Cardiac muscle cell (in vitro differentiated cells and primary cell): ENCODE measurements at regions not wholly inside any gene's neighbourhood (a gene's known extent, or its start where the extent isn't known, plus 50 kb on each side); places are given as distances from the start of the nearest gene placed in this dataset.

Experiments used
- DNase-seq, 2 donors: peaks; one replicate each; pipeline versions ENCODE4 v3.0.0 to v3.0.0-alpha.2; 2010 to 2017; ENCODE audit warnings: low read depth in 1 of 2, low spot score in 1 of 2
- H3K27ac ChIP-seq: fragments of 200-600 bp; sonication (generic); 2 replicates; pipeline ENCODE4 v1.5.1; 2016
- H3K27me3 ChIP-seq: fragments of 200-600 bp; sonication (generic); 2 replicates; pipeline ENCODE4 v1.6.0; 2016; ENCODE audit warnings: control low read depth
- H3K36me3 ChIP-seq: fragments of 200-600 bp; sonication (generic); 2 replicates; pipeline ENCODE4 v1.5.1; 2016; ENCODE audit warnings: control low read depth
- H3K4me1 ChIP-seq: fragments of 200-600 bp; sonication (generic); 2 replicates; pipeline ENCODE4 v1.8.1; 2017; ENCODE audit warnings: low read depth, mild to moderate bottlenecking, mixed run types
- H3K4me3 ChIP-seq: fragments of 200-600 bp; sonication (generic); 2 replicates; pipeline ENCODE4 v1.5.1; 2016; ENCODE audit warnings: mild to moderate bottlenecking
- H3K9me3 ChIP-seq: fragments of 200-600 bp; sonication (generic); 2 replicates; pipeline ENCODE4 v1.5.1; 2017; ENCODE audit warnings: low read depth, mild to moderate bottlenecking, control low read depth
- TF ChIP-seq, protein P1 (sequence below): IDR thresholded peaks from 2 replicates; pipeline ENCODE4 v1.5.1; 2012; ENCODE audit warnings: low read depth, mild to moderate bottlenecking, low read length

DNA sequence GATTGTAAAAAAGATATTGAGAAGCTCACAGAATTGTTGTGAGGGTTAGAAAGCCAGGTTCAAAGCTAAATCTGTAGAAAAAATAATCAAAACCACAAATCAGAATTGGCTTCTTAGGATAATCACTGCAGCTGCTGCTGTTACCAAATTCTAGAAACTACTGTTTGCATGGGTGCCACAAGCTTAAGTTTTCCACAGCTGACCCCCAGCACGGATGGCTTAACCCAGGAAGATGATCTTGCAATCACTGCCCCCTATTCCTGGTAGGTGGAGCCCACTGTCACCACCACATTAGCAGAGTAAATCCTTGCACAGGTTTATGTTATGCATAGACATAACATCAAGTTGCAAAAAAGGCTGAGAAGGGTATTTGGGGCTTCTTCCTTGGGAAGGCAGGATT is 877.8 kb upstream of the ADGRL2 start:
- Histone ChIP-seq H3K9me3 (no peaks in the 10 kb centered on the region), H3K4me1 (no peaks in the 10 kb centered on the region), H3K27ac (no peak overlapping the region), H3K27me3 (no peaks in the 10 kb centered on the region), H3K4me3 (no peak overlapping the region), H3K36me3 (no peaks in the 10 kb centered on the region)
- TF ChIP-seq, protein P1, sequence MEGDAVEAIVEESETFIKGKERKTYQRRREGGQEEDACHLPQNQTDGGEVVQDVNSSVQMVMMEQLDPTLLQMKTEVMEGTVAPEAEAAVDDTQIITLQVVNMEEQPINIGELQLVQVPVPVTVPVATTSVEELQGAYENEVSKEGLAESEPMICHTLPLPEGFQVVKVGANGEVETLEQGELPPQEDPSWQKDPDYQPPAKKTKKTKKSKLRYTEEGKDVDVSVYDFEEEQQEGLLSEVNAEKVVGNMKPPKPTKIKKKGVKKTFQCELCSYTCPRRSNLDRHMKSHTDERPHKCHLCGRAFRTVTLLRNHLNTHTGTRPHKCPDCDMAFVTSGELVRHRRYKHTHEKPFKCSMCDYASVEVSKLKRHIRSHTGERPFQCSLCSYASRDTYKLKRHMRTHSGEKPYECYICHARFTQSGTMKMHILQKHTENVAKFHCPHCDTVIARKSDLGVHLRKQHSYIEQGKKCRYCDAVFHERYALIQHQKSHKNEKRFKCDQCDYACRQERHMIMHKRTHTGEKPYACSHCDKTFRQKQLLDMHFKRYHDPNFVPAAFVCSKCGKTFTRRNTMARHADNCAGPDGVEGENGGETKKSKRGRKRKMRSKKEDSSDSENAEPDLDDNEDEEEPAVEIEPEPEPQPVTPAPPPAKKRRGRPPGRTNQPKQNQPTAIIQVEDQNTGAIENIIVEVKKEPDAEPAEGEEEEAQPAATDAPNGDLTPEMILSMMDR, result no peak
- no peak for DNase-seq

DNA sequence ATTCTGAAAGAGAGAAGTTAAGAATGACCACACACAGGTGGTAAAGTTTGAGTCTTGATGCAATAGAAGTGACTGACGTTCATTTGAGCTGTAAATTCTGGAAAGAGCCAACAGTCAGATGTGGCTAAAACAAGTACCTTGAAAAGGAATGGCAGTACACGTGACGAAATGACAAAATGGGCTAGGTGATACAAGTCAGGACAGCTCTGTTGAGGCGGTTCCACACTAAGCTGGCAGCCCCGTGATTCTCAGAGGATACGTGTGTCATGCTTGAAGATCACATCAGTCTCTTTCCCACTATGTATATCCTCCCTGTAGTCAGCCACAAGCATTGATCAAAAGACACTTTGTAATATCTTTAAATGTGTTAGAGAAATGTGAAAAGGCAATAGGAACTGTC is 881.3 kb upstream of the ADGRL2 start:
- H3K27ac ChIP-seq, result no peak overlapping the region
- H3K36me3 ChIP-seq, result no peaks in the 10 kb centered on the region
- DNase-seq, result no peak
- no peak overlapping the region for H3K4me3 ChIP-seq
- TF ChIP-seq, protein P1, result no peak
- H3K27me3 ChIP-seq, result no peaks in the 10 kb centered on the region
- peaks cover 5% of the 10 kb centered on the region for H3K4me1 ChIP-seq
- H3K9me3 ChIP-seq, result no peaks in the 10 kb centered on the region

DNA sequence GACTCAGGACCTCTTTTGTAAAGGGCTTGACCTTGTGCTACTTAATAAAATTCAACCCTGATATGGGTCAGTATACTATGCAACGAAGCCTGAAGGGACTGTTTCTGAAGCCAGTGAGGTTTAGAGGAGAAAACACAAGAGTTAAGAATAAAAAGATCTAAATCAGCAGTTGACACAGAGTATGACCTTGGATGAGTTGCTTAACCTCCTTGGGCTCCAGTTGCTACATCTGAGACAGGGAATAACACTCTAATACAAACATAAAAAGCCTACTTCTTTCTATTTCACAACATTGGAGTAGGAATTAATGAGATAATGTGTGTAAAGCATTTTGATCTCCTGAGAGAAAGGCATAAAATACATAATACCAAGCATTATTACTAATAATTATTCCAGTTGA is 882.4 kb upstream of the ADGRL2 start:
- Histone ChIP-seq H3K9me3 (no peaks in the 10 kb centered on the region), H3K27me3 (no peaks in the 10 kb centered on the region), H3K4me3 (no peak overlapping the region), H3K4me1 (peaks cover 5% of the 10 kb centered on the region), H3K27ac (no peak overlapping the region), H3K36me3 (no peaks in the 10 kb centered on the region)
- no peak for DNase-seq
- TF ChIP-seq, protein P1, result no peak

DNA sequence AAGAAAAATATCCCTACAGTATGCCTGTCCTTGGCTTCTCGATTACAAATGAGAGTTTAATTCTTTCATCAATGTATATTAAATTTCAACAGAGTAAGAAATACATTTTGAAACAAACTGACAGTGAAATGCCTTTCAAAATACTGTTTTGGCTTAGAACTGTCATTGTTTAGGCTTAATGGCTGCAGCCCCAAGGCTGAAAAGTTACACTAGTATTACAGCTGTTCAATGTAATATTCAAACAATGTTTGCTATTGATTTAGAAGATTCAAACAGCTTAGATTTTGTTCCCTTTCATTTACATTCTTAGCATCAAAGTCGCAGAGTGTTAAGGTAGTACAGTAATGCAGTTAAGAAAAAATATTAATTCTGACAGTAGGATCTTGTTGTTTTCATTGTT is 882.9 kb upstream of the ADGRL2 start:
- DNase-seq, result no peak
- Histone ChIP-seq H3K4me3 (no peak overlapping the region), H3K9me3 (no peaks in the 10 kb centered on the region), H3K27me3 (no peaks in the 10 kb centered on the region), H3K4me1 (peaks cover 5% of the 10 kb centered on the region), H3K36me3 (no peaks in the 10 kb centered on the region), H3K27ac (no peak overlapping the region)
- TF ChIP-seq, protein P1, result no peak

DNA sequence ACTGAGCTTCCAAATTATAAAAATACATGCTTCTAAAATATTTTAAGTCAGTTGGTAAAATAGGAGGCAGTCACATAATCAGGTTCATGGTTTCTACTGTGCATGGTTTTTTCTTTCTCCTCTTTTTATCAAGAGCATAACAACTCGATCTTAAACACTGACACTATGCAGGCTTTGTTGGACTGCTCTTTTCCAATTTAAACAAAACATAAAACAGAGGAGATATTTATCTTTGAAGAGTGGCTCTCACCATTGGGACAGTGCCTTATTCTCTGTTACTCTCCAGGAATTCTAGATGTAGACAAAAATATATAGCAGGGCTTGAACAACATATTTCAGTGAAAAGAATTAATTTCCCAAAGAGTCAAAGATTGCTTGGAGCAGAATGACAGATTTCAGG is 883.5 kb upstream of the ADGRL2 start:
- Histone ChIP-seq H3K36me3 (no peaks in the 10 kb centered on the region), H3K4me3 (no peak overlapping the region), H3K27me3 (no peaks in the 10 kb centered on the region), H3K9me3 (no peaks in the 10 kb centered on the region), H3K27ac (no peak overlapping the region), H3K4me1 (peaks cover 5% of the 10 kb centered on the region)
- TF ChIP-seq, protein P1, result no peak
- DNase-seq, result no peak

DNA sequence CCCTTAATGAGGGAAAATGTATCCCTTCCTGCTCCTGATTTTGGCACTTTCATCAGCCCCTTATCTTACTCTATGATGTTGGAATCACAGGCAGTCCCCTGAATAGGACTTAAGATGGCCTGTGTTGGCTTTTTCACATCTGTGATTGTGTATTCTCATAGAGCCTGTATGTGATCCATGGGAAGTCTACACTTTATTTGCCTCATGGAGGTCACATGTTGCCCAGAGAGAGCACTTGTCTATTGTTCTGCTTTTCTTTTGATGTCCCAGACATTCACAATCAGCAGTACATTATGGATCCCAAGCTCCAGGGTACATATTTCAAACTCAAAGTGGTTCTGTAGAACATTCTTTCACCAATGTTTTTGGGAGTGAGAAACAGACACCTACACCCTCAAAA is 885.2 kb upstream of the ADGRL2 start:
- no peak for DNase-seq
- TF ChIP-seq, protein P1, result no peak
- no peak overlapping the region for H3K27ac ChIP-seq
- H3K36me3 ChIP-seq, result no peaks in the 10 kb centered on the region
- no peaks in the 10 kb centered on the region for H3K9me3 ChIP-seq
- H3K4me3 ChIP-seq, result no peak overlapping the region
- no peaks in the 10 kb centered on the region for H3K27me3 ChIP-seq
- peaks cover 5% of the 10 kb centered on the region for H3K4me1 ChIP-seq
